ENCODE measurements at regions not wholly inside any gene's neighbourhood (a gene's known extent, or its start where the extent isn't known, plus 50 kb on each side); places are given as distances from the start of the nearest gene placed in this dataset.
"Not testable (repeated sequence)": the region's sequence is repeated elsewhere in the genome, so short reads cannot be mapped to it uniquely, and the experiment has no call there.

DNA sequence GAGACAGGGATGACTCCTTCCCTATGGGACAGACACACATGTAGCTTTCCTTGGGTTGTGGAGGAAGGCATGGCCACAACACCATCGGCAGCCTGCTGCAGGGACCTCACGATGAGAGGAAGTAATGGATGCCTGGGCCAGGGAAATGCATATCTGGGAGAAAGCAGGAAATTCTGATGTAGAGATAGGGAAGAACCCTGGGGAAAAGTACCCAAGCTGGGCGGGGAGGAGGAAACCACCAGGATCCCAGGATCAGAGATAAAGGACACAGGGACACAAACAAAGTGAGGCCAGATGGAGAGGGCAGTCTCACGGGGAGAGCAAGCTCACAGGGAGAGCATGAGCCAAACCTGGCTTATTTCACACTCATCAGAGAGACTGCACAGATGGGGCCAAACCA is 294.7 kb upstream of the TEKT4 start:
- not testable (repeated sequence) for DNase-seq (ENCODE audit: low spot score)

DNA sequence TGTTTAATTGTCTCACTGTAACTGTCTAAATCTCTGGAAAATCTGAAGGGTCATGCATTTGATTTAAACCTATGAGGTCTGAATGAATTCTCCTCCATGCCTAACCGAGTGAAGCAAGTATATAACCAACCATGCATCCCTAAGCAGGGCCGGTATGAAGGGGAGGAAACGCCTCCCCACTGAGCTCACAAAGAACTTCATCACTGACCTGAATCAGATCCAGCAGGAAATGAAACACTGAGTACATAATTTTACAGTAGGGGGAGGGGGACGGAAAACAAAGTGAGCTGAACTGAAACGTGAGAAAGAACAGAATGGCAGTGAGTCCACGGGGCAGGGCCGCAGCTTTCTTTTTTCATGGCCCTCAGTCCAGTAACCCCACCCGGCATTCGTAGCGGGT is 294.1 kb upstream of the TEKT4 start:
- DNase-seq (ENCODE audit: low spot score): not testable (repeated sequence)

- DNase-seq (ENCODE audit: low spot score): not testable (repeated sequence)
Observed at GRCh38 chr2:94579221-94579620, 292.0 kb upstream of the TEKT4 start.

DNA sequence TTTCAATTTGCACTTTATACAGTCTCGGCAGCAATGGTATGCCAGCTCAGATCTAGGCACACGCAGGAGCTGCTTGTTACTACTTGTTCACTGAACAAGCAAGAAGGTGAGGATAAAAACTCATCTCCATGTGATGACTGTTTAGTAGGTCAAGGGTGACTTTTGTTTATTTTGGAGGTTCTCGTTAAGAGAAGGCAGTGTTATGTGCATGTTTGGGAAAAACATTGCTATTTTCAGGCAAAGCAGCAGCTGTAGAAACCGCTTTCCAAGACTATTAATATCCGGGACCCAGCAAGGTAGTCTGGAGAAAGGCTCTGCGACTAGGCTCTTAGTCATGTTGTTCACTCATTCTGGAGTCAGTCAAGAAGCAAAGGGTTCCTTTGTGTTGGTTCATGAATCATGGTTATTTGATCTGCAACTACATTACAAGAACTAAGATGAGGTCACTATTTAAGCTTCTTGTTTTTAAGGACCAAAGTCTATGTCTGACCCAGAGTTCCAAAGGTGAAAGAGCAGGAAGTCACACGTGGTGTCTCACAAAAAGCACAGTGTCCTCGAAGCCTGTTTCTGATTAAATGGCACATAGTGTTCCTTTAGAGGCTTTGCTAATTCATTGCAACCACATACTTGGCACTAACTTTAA is 288.0 kb upstream of the TEKT4 start:
- not testable (repeated sequence) for DNase-seq (ENCODE audit: low spot score)

DNA sequence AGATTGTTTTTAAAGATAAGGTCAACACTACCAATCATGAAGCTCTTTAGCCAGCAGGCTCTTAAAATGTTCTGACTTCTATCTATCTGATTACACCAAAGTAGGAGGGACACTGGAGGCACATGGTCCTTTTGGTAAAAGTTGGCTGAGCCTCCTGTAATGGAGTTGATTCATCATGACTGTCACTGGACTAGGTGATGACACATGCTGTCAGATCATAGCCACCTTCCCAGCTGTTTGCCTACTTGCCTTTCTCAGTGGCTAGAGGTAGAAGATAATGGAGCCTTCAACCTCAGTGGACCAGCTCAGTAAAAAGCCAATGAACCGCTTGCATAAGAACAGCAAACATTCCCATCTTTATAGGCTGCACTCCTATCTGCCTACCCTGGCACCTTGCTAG is 286.7 kb upstream of the TEKT4 start:
- not testable (repeated sequence) for DNase-seq (ENCODE audit: low spot score)

DNA sequence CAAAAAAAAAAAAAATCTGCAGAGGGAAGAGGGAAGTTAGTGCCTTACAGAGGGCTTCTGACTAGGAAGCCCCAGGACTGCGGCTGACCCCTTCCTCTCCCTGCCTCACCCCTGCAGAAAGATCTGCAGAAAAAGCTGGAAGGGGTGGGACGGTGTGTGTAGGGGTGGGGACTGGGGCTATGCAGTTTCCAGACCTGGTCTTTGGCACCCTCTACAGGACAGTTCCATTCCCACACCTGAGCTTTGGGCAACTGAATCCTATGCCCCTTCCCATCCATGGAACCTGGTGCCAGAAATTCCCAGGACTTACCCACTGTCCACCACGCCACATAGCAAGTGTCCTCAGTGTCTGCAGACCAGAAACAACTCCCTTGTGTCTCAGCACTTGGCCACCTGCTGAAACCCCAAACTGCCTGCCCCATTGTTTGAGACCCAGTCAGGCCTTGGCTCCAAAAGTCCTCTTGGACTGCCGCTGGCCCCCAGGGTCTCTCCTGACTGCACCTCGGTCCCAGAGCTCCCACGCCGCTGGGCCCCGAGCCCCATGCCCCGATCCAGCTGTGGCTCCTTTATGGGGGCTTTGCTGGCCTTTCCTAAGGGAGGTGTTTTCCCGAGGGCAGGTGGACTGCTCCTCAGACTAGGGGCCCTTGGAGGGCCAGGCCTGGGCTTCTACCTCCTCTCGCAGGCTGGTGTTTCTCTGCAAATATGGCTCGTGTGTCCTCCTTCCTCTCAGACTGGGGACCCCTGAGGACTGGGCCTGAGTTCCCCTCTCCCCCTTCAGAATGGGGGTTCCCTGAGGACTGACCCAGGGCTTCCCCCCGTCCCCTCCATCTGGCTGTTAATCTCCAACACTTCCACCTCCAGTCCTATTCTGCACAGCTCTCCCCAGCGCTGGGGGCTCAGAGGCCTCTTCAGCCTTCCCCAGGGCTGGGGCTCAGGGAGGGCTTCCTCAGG is 284.9 kb upstream of the TEKT4 start:
- peak; percentile 28 for DNase-seq (ENCODE audit: low spot score)

DNA sequence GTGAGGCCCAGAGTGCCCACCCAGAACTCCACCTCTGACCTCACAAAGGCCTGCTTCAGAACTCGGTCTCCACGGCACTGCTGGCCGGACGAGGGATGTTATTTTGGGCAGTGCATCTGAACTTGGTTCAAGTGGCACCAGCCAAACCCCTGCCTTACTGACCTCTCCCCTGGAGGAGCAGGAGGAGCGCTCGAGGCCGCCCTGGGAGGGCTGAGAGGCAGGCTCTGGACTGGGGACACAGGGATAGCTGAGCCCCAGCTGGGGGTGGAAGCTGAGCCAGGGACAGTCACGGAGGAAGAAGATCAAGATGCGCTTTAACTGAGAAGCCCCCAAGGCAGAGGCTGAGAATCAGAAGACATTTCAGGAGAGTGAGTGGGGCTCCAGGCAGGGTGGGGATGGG is 284.2 kb upstream of the TEKT4 start:
- DNase-seq (ENCODE audit: low spot score): not testable (repeated sequence)

GRCh38 chr2:94594019-94594836 is 277.0 kb upstream of the TEKT4 start:
- not testable (repeated sequence) for DNase-seq (ENCODE audit: low spot score)

DNA sequence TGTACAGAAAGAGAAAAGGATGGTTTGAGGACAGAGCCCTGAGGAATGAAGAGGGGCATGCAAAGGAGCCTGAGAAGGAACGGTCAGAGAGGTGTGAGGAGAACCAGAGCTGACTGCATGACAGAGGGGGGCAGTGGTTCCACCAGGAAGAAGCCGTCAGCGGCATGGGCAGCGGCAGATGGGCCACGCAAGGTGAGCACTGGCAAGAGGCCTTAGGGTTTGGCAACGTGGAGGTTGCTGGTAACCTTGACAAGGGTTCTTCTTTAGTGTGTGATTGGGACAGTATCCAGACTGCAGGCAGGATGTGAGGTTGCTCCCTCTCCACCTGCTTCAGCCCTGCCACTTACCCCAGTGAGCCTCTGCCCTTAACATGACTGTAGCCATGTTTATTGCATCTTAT is 275.3 kb upstream of the TEKT4 start:
- not testable (repeated sequence) for DNase-seq (ENCODE audit: low spot score)

DNA sequence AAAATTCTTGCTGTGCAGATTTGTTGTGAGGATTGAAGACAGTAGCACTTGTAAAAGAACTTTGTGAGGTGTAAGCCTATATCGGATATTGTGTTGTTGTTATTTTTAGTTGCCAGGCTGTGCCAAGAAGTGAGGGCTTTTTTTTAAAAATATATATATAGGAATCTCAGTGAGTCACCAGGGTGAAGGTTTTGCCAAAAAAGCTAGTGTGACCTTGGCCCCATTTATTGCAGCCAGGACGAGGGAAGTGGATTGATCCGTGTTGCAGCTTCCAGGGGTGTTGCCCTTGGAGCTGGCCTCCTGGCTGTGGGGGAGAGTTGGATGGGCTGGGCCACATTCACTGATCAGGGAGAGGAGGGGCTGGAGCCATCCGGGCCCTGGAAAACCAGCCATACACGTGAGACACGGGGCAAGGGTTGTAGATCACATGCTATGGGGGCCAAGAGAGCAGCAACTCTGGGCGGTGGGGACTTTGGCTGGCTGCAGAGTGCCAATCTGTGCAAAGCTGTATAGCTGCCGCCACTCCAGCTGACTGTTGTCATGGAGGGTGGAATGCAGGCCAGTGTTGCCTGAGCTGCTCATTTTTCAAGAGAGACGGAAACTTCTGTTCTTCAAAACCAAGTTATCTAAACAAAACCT is 273.0 kb upstream of the TEKT4 start:
- not testable (repeated sequence) for DNase-seq (ENCODE audit: low spot score)

GRCh38 chr2:94600929-94601328 is 270.3 kb upstream of the TEKT4 start:
- not testable (repeated sequence) for DNase-seq (ENCODE audit: low spot score)

- no peak for DNase-seq (ENCODE audit: low spot score)
Observed at GRCh38 chr2:94602466-94602865, 268.8 kb upstream of the TEKT4 start.

DNA sequence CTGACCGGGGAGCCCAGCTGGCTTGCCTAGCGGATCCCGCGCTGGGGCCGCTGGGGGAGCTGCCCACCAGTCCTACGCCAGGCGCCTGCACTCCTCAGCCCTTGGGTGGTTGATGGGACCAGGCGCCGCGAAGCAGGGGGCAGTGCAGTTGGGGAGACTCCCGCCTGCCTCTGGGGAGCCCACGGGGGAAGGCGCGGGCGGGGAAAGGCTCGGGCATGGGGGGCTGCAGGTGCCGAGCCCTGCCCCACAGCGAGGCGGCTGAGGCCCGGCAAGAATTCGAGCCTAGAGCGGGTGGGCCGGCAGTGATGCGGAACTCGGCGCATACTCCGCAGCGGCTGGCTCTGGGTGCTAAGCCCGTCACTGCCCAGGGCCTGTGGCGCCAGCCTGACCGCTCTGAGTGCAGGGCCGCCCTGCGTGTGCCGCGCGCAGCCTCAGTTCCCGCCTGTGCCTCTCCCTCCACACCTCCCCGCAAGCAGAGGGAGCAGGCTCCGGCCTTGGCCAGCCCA is 249.1 kb upstream of the TEKT4 start:
- no peak for DNase-seq (ENCODE audit: low spot score)

DNA sequence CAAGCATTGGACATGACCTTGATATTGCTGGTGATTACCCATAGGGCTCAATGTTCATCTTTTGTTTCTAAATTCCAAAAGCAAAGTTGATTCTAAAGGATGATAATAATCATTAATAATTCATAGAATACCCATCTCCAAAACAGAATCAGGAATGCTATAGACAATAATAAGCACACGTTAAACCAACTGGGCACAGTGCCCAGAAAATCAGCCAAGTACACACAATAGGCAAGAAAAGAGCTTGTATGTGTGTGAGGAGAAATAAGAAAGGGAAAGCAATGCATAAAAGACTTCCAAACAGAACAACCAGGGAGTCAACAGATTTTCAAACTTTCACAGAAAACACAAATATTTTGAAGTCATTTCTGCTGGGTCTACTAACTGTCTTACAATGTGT is 242.3 kb upstream of the TEKT4 start:
- DNase-seq (ENCODE audit: low spot score): not testable (repeated sequence)

- not testable (repeated sequence) for DNase-seq (ENCODE audit: low spot score)
Observed at GRCh38 chr2:94641397-94641796, 229.8 kb upstream of the TEKT4 start.

DNA sequence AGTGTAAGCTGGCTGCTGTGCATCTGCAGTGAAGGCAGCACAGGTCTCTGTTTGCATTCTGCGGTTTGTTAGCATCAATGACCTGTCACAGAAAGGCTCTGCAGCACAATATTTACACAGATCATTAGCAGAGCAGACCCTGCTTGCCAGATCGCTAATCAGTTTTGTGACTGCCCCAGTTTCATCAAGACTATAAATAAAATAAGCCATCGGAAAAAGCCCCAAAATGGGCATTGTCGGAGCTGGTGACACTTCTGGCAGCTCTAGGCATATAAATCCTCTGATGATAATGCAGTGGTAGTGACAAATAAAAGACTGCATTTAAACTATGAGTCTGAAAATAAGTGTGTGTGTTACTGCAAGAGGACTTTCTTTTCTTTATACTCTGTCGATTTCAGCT is 219.1 kb upstream of the TEKT4 start:
- DNase-seq (ENCODE audit: low spot score): not testable (repeated sequence)

- DNase-seq (ENCODE audit: low spot score): not testable (repeated sequence)
Observed at GRCh38 chr2:94669858-94670257, 201.4 kb upstream of the TEKT4 start.

DNA sequence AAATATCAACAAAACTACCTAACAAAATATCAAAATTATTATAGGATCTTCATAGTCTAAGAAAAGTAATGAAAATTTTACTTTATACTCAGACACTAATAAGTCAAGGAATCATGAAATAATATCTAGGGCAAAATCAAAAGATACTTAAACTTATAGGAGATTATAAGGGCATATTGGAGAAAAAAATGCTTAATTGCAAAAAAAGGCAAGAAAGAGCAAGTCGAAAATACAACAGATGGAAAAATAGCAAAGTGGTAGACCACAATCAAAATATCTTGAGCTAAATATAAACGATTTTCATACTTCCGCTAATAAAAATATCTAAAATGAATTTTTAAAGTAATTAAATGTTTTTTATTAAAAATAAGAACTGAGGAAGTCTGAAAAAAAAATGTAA is 177.0 kb upstream of the TEKT4 start:
- not testable (repeated sequence) for DNase-seq (ENCODE audit: low spot score)

GRCh38 chr2:94708982-94709381 is 162.2 kb upstream of the TEKT4 start:
- not testable (repeated sequence) for DNase-seq (ENCODE audit: low spot score)

GRCh38 chr2:94725543-94725942 is 145.7 kb upstream of the TEKT4 start:
- DNase-seq (ENCODE audit: low spot score): no peak

DNA sequence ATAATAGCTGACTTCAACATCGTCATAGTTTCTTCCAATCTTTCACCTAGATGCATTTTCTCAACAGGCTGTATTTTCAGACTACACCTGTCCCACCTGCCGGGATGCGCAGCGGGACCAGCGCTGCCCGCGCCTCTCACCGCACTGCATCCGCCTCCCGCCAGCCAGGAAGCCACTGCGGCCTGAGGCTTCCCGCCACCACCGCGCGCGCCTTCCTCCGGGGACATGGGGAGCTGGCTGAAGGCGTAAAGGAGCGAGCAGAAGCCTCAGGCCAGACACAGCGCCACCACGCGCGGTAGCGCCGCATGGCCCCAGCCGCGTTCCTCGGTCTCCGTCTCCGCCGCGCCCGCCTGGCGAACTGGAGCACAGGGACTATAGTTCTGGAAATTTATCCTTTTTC is 135.7 kb upstream of the TEKT4 start:
- not testable (repeated sequence) for DNase-seq (ENCODE audit: low spot score)

- not testable (repeated sequence) for DNase-seq (ENCODE audit: low spot score)
Observed at GRCh38 chr2:94737145-94737544, 134.1 kb upstream of the TEKT4 start.
